ENCODE measurements at regions not wholly inside any gene's neighbourhood (a gene's known extent, or its start where the extent isn't known, plus 50 kb on each side); places are given as distances from the start of the nearest gene placed in this dataset.

- no peak for TF ChIP-seq POLR2AphosphoS5 (IDR thresholded peaks at IDR 0.05)
- TF ChIP-seq POLR2A (IDR thresholded peaks at IDR 0.05): no peak
- TF ChIP-seq, protein P1, sequence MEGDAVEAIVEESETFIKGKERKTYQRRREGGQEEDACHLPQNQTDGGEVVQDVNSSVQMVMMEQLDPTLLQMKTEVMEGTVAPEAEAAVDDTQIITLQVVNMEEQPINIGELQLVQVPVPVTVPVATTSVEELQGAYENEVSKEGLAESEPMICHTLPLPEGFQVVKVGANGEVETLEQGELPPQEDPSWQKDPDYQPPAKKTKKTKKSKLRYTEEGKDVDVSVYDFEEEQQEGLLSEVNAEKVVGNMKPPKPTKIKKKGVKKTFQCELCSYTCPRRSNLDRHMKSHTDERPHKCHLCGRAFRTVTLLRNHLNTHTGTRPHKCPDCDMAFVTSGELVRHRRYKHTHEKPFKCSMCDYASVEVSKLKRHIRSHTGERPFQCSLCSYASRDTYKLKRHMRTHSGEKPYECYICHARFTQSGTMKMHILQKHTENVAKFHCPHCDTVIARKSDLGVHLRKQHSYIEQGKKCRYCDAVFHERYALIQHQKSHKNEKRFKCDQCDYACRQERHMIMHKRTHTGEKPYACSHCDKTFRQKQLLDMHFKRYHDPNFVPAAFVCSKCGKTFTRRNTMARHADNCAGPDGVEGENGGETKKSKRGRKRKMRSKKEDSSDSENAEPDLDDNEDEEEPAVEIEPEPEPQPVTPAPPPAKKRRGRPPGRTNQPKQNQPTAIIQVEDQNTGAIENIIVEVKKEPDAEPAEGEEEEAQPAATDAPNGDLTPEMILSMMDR (IDR thresholded peaks at IDR 0.05): no peak
- Histone ChIP-seq H3K9me3 (peaks cover 0 to 3% of the 10 kb centered on the region in 2 donors), H3K27ac (no peak overlapping the region), H3K36me3 (no peaks in the 10 kb centered on the region), H3K27me3 (no peaks in the 10 kb centered on the region), H3K4me3 (no peak overlapping the region), H3K4me1 (no peaks in the 10 kb centered on the region)
- DNase-seq (ENCODE audit: low spot score in 2 of 2): no peak
- intact Hi-C loops (cut with DNase I; ENCODE audit: low total_unique reads): no loop called here
These were observed 456.3 kb downstream of the RIT2 start for GRCh38 chr18:42659187-42659586.

GRCh38 chr18:42670860-42671259, 444.6 kb downstream of the RIT2 start:
- H3K9me3 ChIP-seq: no peaks in the 10 kb centered on the region
- no peaks in the 10 kb centered on the region for H3K27me3 ChIP-seq
- no peak for DNase-seq (ENCODE audit: low spot score in 2 of 2)
- H3K4me1 ChIP-seq: no peaks in the 10 kb centered on the region
- H3K4me3 ChIP-seq: no peak overlapping the region
- H3K36me3 ChIP-seq: no peaks in the 10 kb centered on the region
- intact Hi-C loops (cut with DNase I; ENCODE audit: low total_unique reads): no loop called here
- TF ChIP-seq, protein P1 (IDR thresholded peaks at IDR 0.05): no peak
- TF ChIP-seq POLR2A (IDR thresholded peaks at IDR 0.05) (no peak), POLR2AphosphoS5 (IDR thresholded peaks at IDR 0.05) (no peak)
- no peak overlapping the region for H3K27ac ChIP-seq

DNA sequence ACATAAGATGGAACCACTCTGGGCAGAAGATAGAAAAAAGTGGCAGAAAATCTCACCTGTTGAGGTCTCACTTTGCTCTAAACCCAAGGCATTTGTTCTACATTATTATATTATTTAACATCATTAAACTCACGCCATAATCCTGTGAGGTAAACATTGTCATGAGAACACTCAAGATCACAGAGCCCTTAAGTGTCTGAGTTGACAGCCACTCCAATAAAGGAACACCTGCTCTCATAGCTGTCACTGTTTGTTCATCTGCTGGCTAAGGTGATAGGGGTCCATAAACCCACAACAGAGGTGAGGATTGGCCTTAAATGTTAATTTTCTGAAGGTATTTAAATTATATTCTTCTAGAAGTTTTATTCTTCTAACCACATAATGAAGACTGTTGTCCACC, 439.7 kb downstream of the RIT2 start:
- Histone ChIP-seq H3K27ac (no peak overlapping the region), H3K4me1 (no peaks in the 10 kb centered on the region), H3K9me3 (no peaks in the 10 kb centered on the region), H3K4me3 (no peak overlapping the region), H3K27me3 (no peaks in the 10 kb centered on the region), H3K36me3 (no peaks in the 10 kb centered on the region)
- TF ChIP-seq, protein P1 (IDR thresholded peaks at IDR 0.05): no peak
- TF ChIP-seq POLR2A (IDR thresholded peaks at IDR 0.05) (no peak), POLR2AphosphoS5 (IDR thresholded peaks at IDR 0.05) (no peak)
- DNase-seq (ENCODE audit: low spot score in 2 of 2): no peak
- intact Hi-C loops (cut with DNase I; ENCODE audit: low total_unique reads): no loop called here

GRCh38 chr18:42683094-42683493, 432.4 kb downstream of the RIT2 start:
- Histone ChIP-seq H3K36me3 (no peaks in the 10 kb centered on the region), H3K4me1 (no peaks in the 10 kb centered on the region), H3K27ac (no peak overlapping the region), H3K27me3 (no peaks in the 10 kb centered on the region), H3K9me3 (peaks cover 0 to 24% of the 10 kb centered on the region in 2 donors), H3K4me3 (no peak overlapping the region)
- DNase-seq (ENCODE audit: low spot score in 2 of 2): no peak
- TF ChIP-seq POLR2AphosphoS5 (IDR thresholded peaks at IDR 0.05) (no peak), POLR2A (IDR thresholded peaks at IDR 0.05) (no peak)
- TF ChIP-seq, protein P1 (IDR thresholded peaks at IDR 0.05): no peak
- intact Hi-C loops (cut with DNase I; ENCODE audit: low total_unique reads): no loop called here

- Histone ChIP-seq H3K27ac (no peak overlapping the region), H3K27me3 (no peaks in the 10 kb centered on the region), H3K4me1 (no peaks in the 10 kb centered on the region), H3K36me3 (no peaks in the 10 kb centered on the region), H3K9me3 (peaks cover 0 to 2% of the 10 kb centered on the region in 2 donors), H3K4me3 (no peak overlapping the region)
- DNase-seq (ENCODE audit: low spot score in 2 of 2): no peak
- no peak for TF ChIP-seq POLR2AphosphoS5 (IDR thresholded peaks at IDR 0.05)
- TF ChIP-seq, protein P1 (IDR thresholded peaks at IDR 0.05): no peak
- TF ChIP-seq POLR2A (IDR thresholded peaks at IDR 0.05): no peak
- intact Hi-C loops (cut with DNase I; ENCODE audit: low total_unique reads): no loop called here
These were observed 426.2 kb downstream of the RIT2 start for GRCh38 chr18:42689310-42689709.

Measured in breast epithelium (tissue), 4 donors.